Choroid plexus epithelial cell (primary cell): ENCODE measurements at regions not wholly inside any gene's neighbourhood (a gene's known extent, or its start where the extent isn't known, plus 50 kb on each side); places are given as distances from the start of the nearest gene placed in this dataset.

Source experiments
- DNase-seq: peaks from one replicate; pipeline ENCODE4 v3.0.0-alpha.2; 2010; ENCODE audit warnings: low read depth
- H3K4me3 ChIP-seq: 2 replicates; pipeline ENCODE4 v1.5.1; 2011; ENCODE audit warnings: low read depth, mild to moderate bottlenecking, control low read depth, low read length, moderate library complexity
- CTCF ChIP-seq: conservative IDR thresholded peaks from 2 replicates; pipeline ENCODE4 v1.5.1; 2011; ENCODE audit warnings: low read depth, mild to moderate bottlenecking, control low read depth, inconsistent platforms, low read length, moderate library complexity

GRCh38 chr10:111522551-111522950 is 445.7 kb downstream of the ADRA2A start:
- no peak for TF ChIP-seq CTCF
- no peak overlapping the region for H3K4me3 ChIP-seq
- DNase-seq = no peak

GRCh38 chr10:111523016-111523415 is 446.2 kb downstream of the ADRA2A start:
- H3K4me3 ChIP-seq = no peak overlapping the region
- no peak for DNase-seq
- TF ChIP-seq CTCF = no peak

- DNase-seq = no peak
- no peak for TF ChIP-seq CTCF
- no peak overlapping the region for H3K4me3 ChIP-seq
These were observed 447.3 kb downstream of the ADRA2A start for GRCh38 chr10:111524134-111524533.

- no peak for DNase-seq
- TF ChIP-seq CTCF = no peak
- H3K4me3 ChIP-seq = no peak overlapping the region
These were observed 448.9 kb downstream of the ADRA2A start for GRCh38 chr10:111525696-111526095.

- DNase-seq = no peak
- no peak overlapping the region for H3K4me3 ChIP-seq
- no peak for TF ChIP-seq CTCF
These were observed 454.9 kb downstream of the ADRA2A start for GRCh38 chr10:111531690-111532089.

- no peak for TF ChIP-seq CTCF
- no peak for DNase-seq
- H3K4me3 ChIP-seq = no peak overlapping the region
These were observed 455.3 kb downstream of the ADRA2A start for GRCh38 chr10:111532139-111532538.

- no peak for DNase-seq
- H3K4me3 ChIP-seq = no peak overlapping the region
- TF ChIP-seq CTCF = no peak
These were observed 462.4 kb downstream of the ADRA2A start for GRCh38 chr10:111539246-111539645.
